HG03045 (cell line): ENCODE measurements at regions not wholly inside any gene's neighbourhood (a gene's known extent, or its start where the extent isn't known, plus 50 kb on each side); places are given as distances from the start of the nearest gene placed in this dataset.

Experiments
- ATAC-seq: cut with Tn5 transposase; IDR thresholded peaks from one replicate; pipeline ENCODE4 v1.9.1; 2021; ENCODE audit warnings: mild to moderate bottlenecking, moderate library complexity; ENCODE audit not compliant: unreplicated experiment

DNA sequence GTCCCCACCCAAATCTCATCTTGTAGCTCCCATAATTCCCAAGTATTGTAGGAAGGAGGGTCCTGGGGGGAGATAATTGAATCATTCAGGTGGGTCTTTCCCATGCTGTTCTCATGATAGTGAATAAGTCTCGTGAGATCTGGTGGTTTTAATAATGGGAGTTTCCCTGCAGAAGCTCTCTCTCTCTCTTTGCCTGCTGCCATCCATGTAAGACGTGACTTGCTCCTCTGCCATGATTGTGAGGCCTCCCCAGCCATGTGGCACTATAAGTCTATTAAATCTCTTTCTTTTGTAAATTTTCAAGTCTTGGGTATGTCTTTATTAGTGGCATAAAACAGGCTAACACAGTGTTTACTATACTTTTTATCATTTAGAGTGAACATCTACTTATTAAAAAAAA, 338.8 kb downstream of the ANKRD7 start:
- no peak for ATAC-seq

DNA sequence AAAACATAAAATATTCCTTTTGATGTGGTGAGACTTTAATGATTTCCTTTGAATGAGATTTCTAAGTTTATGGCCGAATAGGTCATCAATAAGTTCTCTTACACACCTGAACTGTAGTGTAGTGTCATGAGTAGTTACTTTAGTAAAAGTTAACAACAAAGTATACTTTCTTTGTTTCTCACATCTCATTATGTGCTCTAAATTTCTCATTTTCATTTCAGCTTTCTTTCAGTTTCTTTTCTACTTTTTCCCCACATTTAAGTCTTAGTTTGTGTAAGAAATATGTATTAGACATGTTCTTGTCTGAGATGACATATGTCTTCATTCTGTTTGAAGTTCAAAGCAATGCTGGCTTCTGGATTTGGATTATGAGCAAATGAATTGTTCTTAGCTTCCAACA, 348.1 kb downstream of the ANKRD7 start:
- no peak for ATAC-seq

DNA sequence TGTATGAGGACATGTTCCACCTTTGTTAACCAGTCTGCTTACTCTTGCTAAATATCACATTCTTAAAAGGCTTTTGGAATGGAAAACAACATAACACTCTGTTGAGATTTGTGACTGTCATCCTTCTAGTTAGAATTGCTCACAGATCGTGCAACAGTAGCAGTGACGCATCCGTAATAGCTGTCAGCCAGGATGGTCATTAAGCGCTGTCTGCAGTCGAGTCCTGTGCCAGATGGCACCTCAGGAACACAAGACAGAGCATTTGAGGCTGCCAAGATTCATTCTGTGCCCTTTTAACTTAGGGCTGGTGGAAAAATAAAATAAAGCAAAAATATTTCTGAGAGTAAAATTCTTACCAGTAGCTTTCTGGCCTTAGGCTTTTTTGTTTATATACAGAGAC, 348.6 kb downstream of the ANKRD7 start:
- no peak for ATAC-seq

DNA sequence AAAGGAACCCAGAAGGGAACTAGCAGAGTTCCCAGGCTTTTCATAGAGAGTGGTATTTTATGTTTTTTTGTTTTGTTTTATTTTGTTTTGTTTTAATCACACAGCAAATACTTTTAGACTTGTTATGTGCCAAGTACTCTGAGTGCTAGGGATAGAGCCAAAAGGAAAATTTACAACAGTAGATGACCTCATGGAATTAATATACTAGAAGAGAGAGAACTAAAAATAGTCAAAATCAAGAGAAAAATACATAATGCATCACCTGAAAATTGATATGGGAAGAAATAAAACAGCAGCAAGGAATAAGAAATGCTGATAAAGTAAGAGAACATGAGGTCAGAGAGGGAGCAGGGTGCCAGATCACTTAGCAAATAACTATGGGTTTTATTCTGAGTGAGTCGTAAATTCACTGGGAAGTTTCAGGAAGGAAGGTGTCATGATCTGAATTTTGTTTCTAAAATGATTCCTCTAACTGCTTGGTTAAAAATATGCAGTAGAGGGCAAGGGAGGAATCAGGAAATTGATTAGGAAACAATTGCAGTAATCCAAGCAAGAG, 351.0 kb downstream of the ANKRD7 start:
- ATAC-seq = no peak

- ATAC-seq = no peak
These were observed 356.4 kb downstream of the ANKRD7 start for GRCh38 chr7:118580743-118581382.

- no peak for ATAC-seq
These were observed 359.1 kb downstream of the ANKRD7 start for GRCh38 chr7:118583641-118584040.

DNA sequence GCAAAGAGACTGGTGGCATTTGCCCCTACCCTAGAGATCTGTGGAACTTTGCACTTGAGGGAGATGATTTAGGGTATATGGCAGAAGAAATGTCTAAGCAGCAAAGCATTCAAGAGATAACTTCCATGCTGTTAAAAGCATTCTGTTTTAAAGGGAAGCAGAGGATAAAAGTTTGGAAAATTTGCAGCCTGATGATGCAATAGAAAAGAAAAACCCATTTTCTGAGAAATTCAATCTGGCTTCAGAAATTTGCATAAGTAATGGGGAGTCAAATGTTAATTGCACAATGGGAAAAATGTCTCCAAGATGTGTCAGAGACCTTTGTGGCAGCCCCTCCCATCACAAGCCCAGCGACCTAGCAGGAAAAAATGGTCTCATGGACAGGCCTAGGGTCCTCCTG, 361.7 kb downstream of the ANKRD7 start:
- ATAC-seq = no peak

GRCh38 chr7:118590107-118590506, 365.6 kb downstream of the ANKRD7 start:
- ATAC-seq = no peak

DNA sequence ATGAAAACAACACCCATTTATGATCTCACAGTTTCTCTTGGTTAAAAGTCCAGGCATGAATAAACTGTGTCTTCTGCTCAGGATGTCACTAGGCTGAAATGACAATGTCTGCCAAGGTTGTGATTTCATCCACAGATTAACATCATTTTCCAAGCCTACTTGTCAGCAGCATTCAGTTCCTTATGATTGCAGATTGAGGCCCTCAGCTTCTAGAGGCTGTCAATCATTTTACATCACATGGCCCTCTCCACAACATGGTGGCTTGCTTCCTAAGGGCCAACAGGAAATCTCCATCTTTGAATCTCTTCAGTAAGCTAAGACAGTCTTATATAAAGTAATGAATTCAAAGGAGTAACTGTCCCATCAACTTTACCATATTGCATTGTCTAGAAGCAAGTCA, 377.6 kb downstream of the ANKRD7 start:
- ATAC-seq = no peak

DNA sequence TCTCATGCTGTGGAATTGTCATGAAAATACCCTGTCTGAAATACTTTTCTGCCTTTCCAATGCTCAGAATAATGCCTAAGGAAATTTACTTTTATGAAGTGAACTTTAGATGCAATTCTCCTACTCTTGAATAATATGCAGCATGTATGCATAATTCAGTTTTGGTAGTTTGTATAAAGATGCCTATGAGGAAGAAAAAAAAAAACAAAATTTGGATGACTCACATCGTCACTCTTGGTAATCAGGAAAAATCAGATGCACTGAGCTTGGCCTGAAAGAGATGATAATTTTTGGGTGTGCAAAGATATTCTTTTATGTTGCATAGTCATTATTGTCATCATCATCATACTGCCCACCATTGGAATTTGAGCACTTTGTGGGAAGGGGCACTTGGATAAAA, 382.1 kb downstream of the ANKRD7 start:
- no peak for ATAC-seq

DNA sequence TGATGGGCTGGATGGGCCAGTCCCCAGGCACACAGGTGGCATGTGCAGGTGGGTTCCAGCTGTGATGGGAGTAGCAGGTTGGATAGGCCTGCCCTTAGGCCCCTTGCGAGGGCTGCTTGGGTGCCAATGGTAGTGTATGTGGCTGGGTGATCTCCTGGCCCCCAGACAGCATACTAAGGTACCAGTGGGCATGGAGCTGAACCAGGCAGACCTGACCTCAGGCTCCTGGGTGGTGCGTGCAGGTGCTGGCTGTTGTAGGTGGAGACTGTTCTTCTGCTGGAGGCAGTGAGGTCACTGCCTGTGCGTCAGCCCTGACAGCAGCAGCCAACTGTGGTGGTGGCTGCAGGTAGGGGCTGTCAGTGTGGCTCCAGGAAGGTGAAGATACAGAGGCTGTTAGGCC, 384.7 kb downstream of the ANKRD7 start:
- no peak for ATAC-seq

- no peak for ATAC-seq
These were observed 391.2 kb downstream of the ANKRD7 start for GRCh38 chr7:118615681-118616080.

DNA sequence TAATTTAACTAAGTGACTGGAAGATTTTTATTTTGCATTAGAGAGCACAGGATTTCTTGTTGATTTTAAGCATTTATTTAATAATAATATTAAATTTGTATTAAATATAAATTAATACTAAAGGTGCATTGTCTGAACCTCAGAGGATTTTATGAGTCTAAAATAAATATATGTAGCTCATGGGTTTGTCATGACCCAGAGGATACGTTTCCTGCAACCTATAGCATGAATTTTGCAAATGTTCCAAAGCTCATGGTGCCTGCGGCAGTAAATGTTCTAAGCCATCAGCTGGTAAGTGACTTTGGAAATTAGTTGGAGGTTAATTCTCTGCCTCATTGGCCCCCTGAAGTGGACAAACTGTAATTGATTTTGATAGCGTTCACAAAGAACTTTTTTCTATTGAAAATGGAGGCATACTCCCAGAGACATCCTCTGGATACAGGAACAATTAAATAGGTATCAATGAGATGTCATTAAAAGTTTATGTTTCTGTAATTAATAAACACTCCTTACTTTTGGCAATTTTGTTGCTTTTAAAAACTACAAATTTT, 397.4 kb downstream of the ANKRD7 start:
- no peak for ATAC-seq

DNA sequence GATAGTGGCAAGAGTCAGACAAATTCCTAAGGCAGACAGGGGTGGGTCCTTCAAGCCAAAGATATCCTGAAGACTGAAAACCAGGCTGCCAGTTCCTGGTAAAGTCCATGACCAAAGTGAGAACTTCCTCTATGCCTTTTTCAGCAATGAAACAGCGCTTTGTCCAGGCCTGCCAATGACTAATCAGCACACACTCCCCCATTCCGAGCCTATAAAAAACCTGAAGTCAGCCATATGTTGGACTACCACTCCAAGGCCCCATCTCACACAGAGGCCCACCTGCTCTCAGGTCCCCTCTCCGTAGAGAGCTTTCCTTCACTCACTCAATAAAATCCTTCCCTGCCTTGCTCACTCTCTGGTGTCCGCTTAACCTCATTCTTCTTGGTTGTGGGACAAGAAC, 402.2 kb downstream of the ANKRD7 start:
- ATAC-seq = no peak

- ATAC-seq = no peak
These were observed 403.0 kb downstream of the ANKRD7 start for GRCh38 chr7:118627467-118627866.

DNA sequence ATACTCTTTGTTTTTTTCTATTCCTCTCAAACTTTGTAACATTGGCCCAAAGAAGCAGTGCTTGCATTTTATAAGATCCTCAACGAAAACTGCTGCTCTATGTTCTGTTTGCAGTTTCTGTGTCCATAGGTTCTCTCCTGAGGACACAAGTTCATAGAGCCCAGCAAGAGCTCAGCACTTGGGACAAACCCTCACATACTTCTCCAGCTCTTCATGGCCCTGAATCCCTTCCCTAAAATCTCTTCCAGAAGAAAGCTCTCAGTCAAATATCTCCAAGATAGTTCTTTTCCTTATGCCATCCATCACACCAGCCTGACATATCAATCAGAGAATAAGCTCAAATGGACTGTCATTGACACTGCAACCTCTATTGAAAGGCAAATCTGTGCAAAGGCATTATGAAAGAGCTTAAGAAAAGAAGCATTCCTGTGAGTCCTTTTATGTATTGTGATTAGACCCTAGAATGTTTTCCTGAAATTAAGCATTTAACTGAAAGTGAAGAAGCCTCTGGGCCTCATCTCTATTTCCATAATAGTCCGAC, 405.5 kb downstream of the ANKRD7 start:
- ATAC-seq = no peak

DNA sequence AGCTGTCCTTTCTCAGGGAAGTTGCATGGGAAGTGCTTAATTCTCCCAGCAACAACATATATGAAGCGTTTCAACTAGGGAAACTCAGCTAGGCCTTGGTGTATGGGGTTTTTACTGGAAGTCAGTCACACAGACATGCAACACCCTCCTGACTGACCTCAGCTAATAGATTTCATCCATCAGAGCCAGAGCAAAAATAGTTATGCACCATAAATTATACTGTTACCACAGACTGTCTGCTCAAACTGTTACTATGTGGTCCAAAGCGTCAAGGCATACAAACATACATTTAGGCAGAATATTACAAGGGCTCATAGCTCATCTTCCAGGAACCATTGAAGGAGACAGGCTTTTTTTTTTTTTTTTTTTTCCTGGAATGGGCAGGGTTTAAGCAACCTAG, 417.9 kb downstream of the ANKRD7 start:
- ATAC-seq = no peak

GRCh38 chr7:118644346-118644745, 419.8 kb downstream of the ANKRD7 start:
- ATAC-seq = no peak

DNA sequence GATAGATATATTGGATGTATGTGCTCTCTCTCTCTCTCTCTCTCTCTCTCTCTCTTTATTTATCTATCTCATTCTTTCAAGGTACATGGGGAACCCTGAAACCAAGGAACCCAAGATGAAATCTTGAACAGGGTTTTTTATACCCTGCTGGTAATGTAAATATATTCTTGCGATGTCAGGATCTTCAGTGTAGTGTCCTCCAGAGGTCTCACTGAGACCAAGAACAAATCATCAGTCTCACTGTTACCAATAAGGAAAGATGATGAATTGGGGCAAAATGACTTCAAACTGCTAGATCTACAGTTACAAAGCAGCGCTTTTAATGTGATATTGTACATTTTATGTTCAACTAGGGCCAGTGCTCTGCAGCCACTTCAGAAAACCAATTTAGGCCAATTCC, 423.5 kb downstream of the ANKRD7 start:
- no peak for ATAC-seq

DNA sequence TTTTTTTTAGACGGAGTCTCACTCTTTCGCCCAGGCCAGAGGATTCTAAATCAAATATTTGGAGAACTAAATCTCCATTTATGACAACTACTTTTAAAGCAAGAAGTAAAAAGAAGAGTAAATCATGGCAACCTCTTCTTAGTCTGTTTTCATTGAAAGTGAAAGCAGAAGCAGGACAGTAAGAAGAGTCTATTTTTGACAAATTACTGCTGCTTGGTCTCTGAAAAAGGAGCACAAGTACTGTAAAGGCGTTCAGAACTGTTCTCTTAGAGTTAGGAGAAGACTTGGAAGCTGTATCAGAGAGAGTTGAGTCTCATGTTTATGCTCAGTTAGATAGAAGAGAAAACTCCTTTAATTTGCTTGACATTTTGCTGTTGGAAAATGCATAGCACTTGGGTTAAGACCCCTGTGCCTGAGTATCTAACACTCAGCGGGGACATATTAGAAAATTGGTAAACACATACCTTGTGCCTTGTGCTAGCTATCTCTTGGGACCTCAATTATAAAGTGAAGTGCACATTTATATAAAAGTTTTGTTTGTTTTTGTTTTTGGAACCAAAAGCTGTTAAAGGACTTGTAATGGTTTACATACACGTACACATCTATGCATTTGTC, 433.0 kb downstream of the ANKRD7 start:
- ATAC-seq = peak; percentile 74

DNA sequence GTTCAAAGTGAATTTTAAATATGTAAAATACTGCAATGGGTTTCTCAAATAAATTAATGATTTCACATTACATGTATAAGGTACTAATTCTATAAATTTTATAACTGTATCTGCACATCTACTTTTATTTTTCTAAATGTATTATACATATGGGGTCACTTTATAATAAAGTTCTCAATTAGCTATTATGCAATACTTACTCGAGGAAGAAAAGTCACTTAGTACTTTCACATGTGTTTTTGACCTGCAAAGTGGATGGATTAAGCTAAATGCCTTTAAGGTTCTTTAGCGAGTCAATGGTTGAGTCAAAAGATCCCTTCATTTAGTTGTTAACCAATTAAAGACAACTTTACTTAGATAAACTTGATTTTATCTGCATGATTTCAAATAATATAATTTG, 437.8 kb downstream of the ANKRD7 start:
- no peak for ATAC-seq

- ATAC-seq = no peak
These were observed 440.0 kb downstream of the ANKRD7 start for GRCh38 chr7:118664498-118664897.
